GM19438 (cell line): ENCODE measurements at regions not wholly inside any gene's neighbourhood (a gene's known extent, or its start where the extent isn't known, plus 50 kb on each side); places are given as distances from the start of the nearest gene placed in this dataset.

ENCODE experiments used
- ATAC-seq: cut with Tn5 transposase; IDR thresholded peaks from one replicate; pipeline ENCODE4 v1.9.1; 2021; ENCODE audit warnings: low read depth; ENCODE audit not compliant: unreplicated experiment

DNA sequence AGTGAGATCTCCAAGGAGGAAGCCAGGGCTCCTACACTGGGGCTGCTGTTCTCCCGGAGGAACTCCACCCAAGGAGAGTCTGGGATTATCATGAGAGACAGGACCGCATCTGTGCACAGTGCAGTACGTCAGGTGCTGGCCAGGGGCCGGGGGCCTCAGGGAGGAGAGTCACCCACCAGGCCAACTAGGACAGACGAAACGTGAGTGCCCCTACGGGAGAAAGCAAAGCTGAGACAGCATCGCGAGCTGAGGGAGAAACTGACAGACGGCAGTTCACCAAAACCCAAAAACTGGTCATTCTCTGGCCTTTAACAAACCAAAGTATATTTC lies 273.4 kb downstream of the BRD1 start:
- no peak for ATAC-seq

- ATAC-seq = no peak
Observed at GRCh38 chr22:49553518-49554295, 274.0 kb downstream of the BRD1 start.

DNA sequence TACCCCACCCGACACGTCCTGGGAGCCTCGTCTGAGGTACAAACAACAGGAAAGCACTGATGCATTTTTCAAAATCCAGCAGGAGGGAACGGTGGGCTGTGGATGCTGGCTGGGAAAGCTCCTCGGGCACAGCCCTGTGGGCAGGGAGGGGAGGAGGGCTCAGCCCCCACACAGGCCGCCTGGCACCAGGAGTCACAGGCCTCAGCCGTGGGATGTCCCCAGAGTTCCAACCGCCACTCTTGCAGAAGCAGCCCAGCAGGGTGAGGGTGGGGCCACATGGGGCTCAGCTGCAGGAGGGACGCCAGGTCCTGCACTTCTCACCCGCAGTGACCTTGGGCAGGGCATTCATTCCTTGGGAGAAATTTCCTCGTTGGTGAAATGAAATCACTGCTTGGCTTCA lies 274.6 kb downstream of the BRD1 start:
- no peak for ATAC-seq

DNA sequence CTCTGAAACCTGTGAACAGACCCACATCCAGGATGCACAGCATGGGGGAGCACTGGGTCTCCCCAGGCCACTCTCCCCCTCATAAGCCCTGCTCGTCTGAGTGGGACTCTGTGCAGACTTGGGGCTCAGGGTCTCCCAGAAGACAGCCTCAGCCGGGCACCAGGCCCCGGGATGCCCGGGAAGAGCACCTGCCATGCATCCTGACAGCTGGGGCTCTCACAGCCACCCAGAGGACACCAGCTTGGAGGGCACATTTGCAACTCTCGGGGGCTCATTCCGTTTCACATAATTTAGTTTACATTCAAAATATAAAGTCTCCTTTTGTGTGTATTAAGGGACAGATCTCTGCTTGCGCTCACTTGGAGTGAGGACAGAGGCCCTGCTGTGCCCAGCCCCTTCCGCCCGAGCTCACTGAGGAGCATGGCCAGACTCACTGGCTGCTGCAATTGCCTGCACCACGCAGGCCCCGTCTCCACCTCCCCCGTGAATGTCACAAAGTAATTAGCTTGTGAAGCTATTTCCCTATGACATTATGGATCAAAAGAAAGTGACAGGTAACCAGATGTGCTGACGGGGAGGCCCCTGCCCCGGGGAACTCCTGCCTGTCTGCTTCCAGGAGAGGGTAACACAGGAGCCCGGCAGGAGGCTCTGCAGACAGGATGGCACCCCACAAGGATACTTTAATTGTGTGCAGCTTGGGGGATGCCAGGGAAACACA lies 275.6 kb downstream of the BRD1 start:
- no peak for ATAC-seq

DNA sequence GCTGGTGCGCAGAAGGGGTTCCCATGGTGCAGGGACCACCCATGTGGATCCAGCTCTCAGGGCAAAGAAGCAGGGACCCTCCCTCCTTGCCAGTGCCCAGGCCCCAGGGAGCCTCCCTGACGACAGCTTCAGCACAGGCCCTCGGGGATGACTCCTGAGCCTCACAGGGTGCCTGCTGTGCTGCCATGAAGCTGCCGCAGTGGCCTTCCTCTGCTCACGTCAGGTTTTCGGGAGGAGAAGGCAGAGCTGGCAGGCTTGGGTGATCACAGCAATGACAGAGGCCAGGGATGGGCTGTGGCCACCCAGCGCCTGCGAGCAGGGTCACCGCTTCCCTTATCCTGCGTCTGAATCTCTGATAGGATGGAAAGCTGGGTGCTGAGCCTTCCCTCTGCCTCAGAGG lies 276.2 kb downstream of the BRD1 start:
- ATAC-seq = no peak

- ATAC-seq = no peak
Observed at GRCh38 chr22:49550766-49551362, 276.8 kb downstream of the BRD1 start.

GRCh38 chr22:49550141-49550430 lies 277.6 kb downstream of the BRD1 start:
- no peak for ATAC-seq

GRCh38 chr22:49549256-49550140 lies 278.2 kb downstream of the BRD1 start:
- no peak for ATAC-seq

- no peak for ATAC-seq
Observed at GRCh38 chr22:49548356-49549202, 279.1 kb downstream of the BRD1 start.

GRCh38 chr22:49547751-49548239 lies 279.9 kb downstream of the BRD1 start:
- no peak for ATAC-seq

- no peak for ATAC-seq
Observed at GRCh38 chr22:49546811-49547585, 280.7 kb downstream of the BRD1 start.

- no peak for ATAC-seq
Observed at GRCh38 chr22:49545606-49546005, 282.1 kb downstream of the BRD1 start.

DNA sequence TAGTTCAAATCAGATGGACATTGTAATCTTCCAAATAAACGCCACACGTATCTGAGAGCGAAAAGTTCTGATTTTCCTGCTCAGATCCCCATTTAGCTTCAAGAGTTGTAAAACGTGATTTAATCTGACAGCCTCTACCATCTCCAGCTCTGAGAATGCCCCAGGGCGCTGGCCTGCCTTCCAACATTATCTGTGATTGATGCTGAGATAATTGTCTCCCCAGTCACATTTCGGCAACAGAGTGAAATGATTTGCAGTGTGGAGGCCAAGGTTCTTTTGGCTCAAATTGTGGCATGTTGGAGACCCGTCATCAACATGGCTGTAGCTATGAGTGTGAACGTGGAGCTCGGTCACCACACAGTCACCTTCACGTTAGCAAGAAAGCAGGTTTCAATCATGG lies 283.4 kb downstream of the BRD1 start:
- ATAC-seq = no peak

- ATAC-seq = no peak
Observed at GRCh38 chr22:49543876-49544275, 283.8 kb downstream of the BRD1 start.

- ATAC-seq = no peak
Observed at GRCh38 chr22:49541693-49542230, 285.9 kb downstream of the BRD1 start.

DNA sequence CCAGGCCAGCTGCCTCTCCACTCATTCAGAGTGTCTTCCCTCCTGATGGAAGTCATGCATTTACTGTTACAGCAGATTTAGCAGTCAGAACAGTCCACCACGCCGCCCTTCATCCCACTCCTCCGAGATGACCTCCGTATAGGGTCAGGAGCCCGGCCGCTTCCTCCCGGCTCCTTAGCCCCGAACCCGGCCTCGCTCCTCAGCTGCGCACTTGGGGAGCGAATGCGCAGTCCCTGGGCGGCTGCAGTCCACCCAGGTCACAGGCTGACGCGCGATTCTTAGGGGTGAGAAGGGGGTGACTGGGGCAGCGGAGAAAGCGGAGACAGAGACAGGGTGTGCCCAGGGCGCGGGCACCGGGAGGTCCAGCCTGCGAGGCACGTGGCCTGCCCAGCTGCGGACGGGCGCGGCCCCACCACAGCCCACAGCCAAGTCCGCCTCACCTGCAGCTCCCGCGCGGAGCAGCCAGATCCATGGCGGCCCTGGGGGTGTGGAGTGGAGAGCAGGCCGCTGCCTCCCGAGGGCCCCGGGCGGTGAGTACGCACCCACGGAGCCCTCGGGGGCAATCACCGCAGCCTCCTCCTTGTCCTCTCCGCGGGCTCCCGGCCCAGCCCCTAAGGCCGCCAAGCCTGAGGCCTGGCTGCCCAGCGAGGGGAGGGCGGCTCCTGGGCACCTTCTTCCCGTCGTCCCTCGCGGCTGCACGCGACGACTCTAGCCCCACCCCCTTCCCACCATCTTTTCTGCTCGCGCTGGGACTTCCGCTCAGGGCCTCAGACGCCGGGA lies 286.6 kb downstream of the BRD1 start:
- no peak for ATAC-seq

DNA sequence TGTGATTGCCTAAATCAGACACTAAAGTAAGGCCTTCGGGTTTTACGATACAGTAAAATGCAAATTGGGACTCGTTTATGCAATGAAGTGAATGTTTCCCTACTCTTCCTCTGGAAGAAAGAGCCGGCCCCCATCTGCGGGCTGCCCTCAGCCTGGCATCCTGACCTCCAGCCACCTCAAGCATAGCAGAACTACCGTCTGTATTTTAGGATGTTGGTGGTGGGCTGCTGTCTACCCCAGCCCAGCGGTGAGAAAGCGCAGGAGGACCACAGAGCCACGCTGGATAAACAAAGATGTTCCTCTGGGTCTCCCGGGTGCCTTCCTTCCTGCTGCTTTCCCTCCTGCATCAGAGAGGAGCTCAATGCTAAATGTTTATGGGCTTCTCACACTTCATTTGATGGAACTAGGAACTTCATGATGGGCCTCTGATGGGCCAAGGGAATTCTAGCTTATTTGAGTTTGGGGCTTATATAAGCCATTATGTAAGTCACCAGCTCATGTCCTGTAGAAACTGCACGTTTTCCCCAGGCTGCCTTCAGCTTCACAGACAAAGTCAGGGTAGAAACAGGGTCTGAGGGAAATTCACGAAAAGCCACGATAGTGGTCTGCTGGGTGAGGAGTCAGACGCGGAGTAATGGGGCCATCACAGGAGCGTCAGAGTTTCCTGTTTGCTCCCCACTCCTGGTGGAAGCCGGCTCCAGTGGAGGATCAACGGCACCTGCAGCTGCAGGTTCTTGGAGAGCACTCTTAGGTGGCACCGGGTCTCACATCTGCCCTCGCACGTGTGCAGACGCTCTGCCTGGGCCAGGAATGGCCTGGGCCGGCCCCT lies 287.4 kb downstream of the BRD1 start:
- ATAC-seq = no peak
